C4-2B (cell line): ENCODE measurements at regions not wholly inside any gene's neighbourhood (a gene's known extent, or its start where the extent isn't known, plus 50 kb on each side); places are given as distances from the start of the nearest gene placed in this dataset.

Experiments
- ZFX ChIP-seq: fragments of 450-650 bp; IDR thresholded peaks from 2 replicates; pipeline ENCODE4 v1.6.1; 2017
- TF ChIP-seq, protein P1 (sequence below): fragments of 450-650 bp; conservative IDR thresholded peaks from 2 replicates; pipeline ENCODE4 v1.5.1; 2017; ENCODE audit warnings: mild to moderate bottlenecking

DNA sequence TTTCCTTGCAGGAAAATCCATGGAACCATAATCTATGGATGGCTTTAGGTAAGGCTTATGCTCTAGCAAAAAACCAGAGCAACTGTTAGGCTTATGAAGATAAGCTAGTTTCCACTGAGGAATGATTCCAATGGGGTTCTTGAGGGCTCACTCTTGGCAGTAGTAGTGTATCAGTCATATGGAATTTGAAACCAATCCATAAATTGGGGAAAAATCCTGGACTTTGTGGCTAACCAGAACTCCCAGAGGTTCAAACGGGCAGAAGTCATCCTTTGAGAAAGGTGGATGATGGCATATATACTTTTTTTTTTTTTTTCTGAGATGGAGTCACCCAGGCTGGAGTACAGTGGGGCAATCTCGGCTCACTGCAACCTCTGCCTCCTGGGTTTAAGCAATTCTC, 54.2 kb upstream of the ATF3 start:
- TF ChIP-seq, protein P1, sequence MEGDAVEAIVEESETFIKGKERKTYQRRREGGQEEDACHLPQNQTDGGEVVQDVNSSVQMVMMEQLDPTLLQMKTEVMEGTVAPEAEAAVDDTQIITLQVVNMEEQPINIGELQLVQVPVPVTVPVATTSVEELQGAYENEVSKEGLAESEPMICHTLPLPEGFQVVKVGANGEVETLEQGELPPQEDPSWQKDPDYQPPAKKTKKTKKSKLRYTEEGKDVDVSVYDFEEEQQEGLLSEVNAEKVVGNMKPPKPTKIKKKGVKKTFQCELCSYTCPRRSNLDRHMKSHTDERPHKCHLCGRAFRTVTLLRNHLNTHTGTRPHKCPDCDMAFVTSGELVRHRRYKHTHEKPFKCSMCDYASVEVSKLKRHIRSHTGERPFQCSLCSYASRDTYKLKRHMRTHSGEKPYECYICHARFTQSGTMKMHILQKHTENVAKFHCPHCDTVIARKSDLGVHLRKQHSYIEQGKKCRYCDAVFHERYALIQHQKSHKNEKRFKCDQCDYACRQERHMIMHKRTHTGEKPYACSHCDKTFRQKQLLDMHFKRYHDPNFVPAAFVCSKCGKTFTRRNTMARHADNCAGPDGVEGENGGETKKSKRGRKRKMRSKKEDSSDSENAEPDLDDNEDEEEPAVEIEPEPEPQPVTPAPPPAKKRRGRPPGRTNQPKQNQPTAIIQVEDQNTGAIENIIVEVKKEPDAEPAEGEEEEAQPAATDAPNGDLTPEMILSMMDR = no peak
- no peak for TF ChIP-seq ZFX
